Astrocyte (in vitro differentiated cells and primary cell): ENCODE measurements at regions not wholly inside any gene's neighbourhood (a gene's known extent, or its start where the extent isn't known, plus 50 kb on each side); places are given as distances from the start of the nearest gene placed in this dataset.
A peak's percentile ranks its signal among the peaks of the same experiment; 100 is the strongest.
"Not testable (repeated sequence)": the region's sequence is repeated elsewhere in the genome, so short reads cannot be mapped to it uniquely, and the experiment has no call there.

ENCODE experiments used
- DNase-seq: peaks from one replicate; pipeline ENCODE4 v3.0.0-alpha.2; 2010; ENCODE audit warnings: low read depth
- FAIRE-seq: peaks from 2 replicates; lab custom pipeline; 2011; peaks lifted over from hg19 to GRCh38; lab: Jason Lieb, UNC
- H2AFZ ChIP-seq: 2 replicates; pipeline ENCODE4 v1.6.0; 2012; ENCODE audit warnings: low read depth, low read length, inconsistent platforms
- H3K27ac ChIP-seq: 2 replicates; pipeline ENCODE4 v1.5.1; 2011; ENCODE audit warnings: low read depth, low read length, inconsistent platforms
- H3K27me3 ChIP-seq: 2 replicates; pipeline ENCODE4 v1.6.0; 2011; ENCODE audit warnings: low read length, inconsistent platforms; ENCODE audit not compliant: insufficient read depth
- H3K36me3 ChIP-seq: 2 replicates; pipeline ENCODE4 v1.5.1; 2011; ENCODE audit warnings: low read length, inconsistent platforms; ENCODE audit not compliant: insufficient read depth
- H3K4me1 ChIP-seq: 2 replicates; pipeline ENCODE4 v1.5.1; 2011; ENCODE audit warnings: low read length, inconsistent platforms; ENCODE audit not compliant: insufficient read depth
- H3K4me2 ChIP-seq: 2 replicates; pipeline ENCODE4 v1.6.0; 2012; ENCODE audit warnings: low read length, inconsistent platforms
- H3K4me3 ChIP-seq: 2 replicates; pipeline ENCODE4 v1.5.1; 2011; ENCODE audit warnings: low read depth, mild to moderate bottlenecking, low read length, inconsistent platforms; ENCODE audit not compliant: insufficient read depth
- H3K79me2 ChIP-seq: 2 replicates; pipeline ENCODE4 v1.6.0; 2012; ENCODE audit warnings: mild to moderate bottlenecking, low read length, inconsistent platforms; ENCODE audit not compliant: insufficient read depth
- H3K9ac ChIP-seq: 2 replicates; pipeline ENCODE4 v1.6.0; 2012; ENCODE audit warnings: mild to moderate bottlenecking, low read length, inconsistent platforms
- H3K9me3 ChIP-seq: 2 replicates; pipeline ENCODE4 v1.5.1; 2012; ENCODE audit warnings: low read depth, mild to moderate bottlenecking, low read length, inconsistent platforms; ENCODE audit not compliant: insufficient read depth
- H4K20me1 ChIP-seq: 2 replicates; pipeline ENCODE4 v1.6.0; 2012; ENCODE audit warnings: low read length, inconsistent platforms; ENCODE audit not compliant: insufficient read depth
- H3K27ac Mint-ChIP-seq: one replicate; pipeline ENCODE4 v1.8.0; 2021; ENCODE audit warnings: mild to moderate bottlenecking, mixed read lengths; ENCODE audit not compliant: unreplicated experiment
- H3K27me3 Mint-ChIP-seq: one replicate; pipeline ENCODE4 v1.8.0; 2021; ENCODE audit warnings: low read depth, mixed read lengths; ENCODE audit not compliant: unreplicated experiment
- H3K36me3 Mint-ChIP-seq: one replicate; pipeline ENCODE4 v1.8.0; 2021; ENCODE audit warnings: low read depth, mixed read lengths; ENCODE audit not compliant: unreplicated experiment
- H3K4me1 Mint-ChIP-seq: one replicate; pipeline ENCODE4 v1.8.0; 2021; ENCODE audit warnings: low read depth, mixed read lengths; ENCODE audit not compliant: unreplicated experiment
- H3K4me3 Mint-ChIP-seq: one replicate; pipeline ENCODE4 v1.8.0; 2021; ENCODE audit warnings: mild to moderate bottlenecking, moderate library complexity, mixed read lengths; ENCODE audit not compliant: unreplicated experiment
- H3K9me3 Mint-ChIP-seq: one replicate; pipeline ENCODE4 v1.8.0; 2021; ENCODE audit warnings: mild to moderate bottlenecking, mixed read lengths; ENCODE audit not compliant: unreplicated experiment
- CTCF ChIP-seq: IDR thresholded peaks from 2 replicates; pipeline ENCODE4 v1.5.1; 2011; ENCODE audit warnings: low read depth, mild to moderate bottlenecking, inconsistent platforms, low read length, moderate library complexity; ENCODE audit not compliant: insufficient read depth
- EZH2 ChIP-seq: IDR thresholded peaks from 2 replicates; pipeline ENCODE4 v1.6.1; 2012; ENCODE audit warnings: mild to moderate bottlenecking, low read length, inconsistent platforms; ENCODE audit not compliant: insufficient read depth

GRCh38 chr9:21543187-21543586 is 61.1 kb upstream of the IFNE start:
- Histone ChIP-seq H3K9ac (no peak overlapping the region), H3K9me3 (no peaks in the 10 kb centered on the region), H3K27me3 (no peaks in the 10 kb centered on the region), H3K4me1 (peaks cover 15% of the 10 kb centered on the region), H3K36me3 (peaks cover 19% of the 10 kb centered on the region), H3K4me3 (no peak overlapping the region), H4K20me1 (peaks cover 47% of the 10 kb centered on the region), H2AFZ (no peak overlapping the region), H3K4me2 (peak overlapping the region; percentile 50), H3K79me2 (peaks cover 69% of the 10 kb centered on the region), H3K27ac (peak overlapping the region; percentile 18)
- H3K9me3 Mint-ChIP-seq: no peaks in the 10 kb centered on the region
- peak overlapping the region; percentile 22 for H3K27ac Mint-ChIP-seq
- no peaks in the 10 kb centered on the region for H3K27me3 Mint-ChIP-seq
- peaks cover 9% of the 10 kb centered on the region for H3K4me1 Mint-ChIP-seq
- no peak for TF ChIP-seq CTCF
- TF ChIP-seq EZH2: no peak
- no peaks in the 10 kb centered on the region for H3K36me3 Mint-ChIP-seq
- H3K4me3 Mint-ChIP-seq: no peak overlapping the region
- no peak for DNase-seq
- FAIRE-seq: no peak

GRCh38 chr9:21543816-21544215 is 61.7 kb upstream of the IFNE start:
- H3K4me3 ChIP-seq, H3K27me3 Mint-ChIP-seq, H3K27me3 ChIP-seq, H3K36me3 Mint-ChIP-seq, H3K9ac ChIP-seq, H3K9me3 Mint-ChIP-seq, H3K4me3 Mint-ChIP-seq, FAIRE-seq, H3K27ac ChIP-seq, H3K9me3 ChIP-seq, H3K27ac Mint-ChIP-seq, DNase-seq, H2AFZ ChIP-seq, H3K4me2 ChIP-seq: not testable (repeated sequence)
- Histone ChIP-seq H3K4me1 (peaks cover 21% of the 10 kb centered on the region), H3K36me3 (peaks cover 19% of the 10 kb centered on the region), H3K79me2 (peaks cover 72% of the 10 kb centered on the region), H4K20me1 (peaks cover 53% of the 10 kb centered on the region)
- peaks cover 12% of the 10 kb centered on the region for H3K4me1 Mint-ChIP-seq

- TF ChIP-seq EZH2: no peak
- TF ChIP-seq CTCF: no peak
- Mint-ChIP-seq H3K9me3 (no peaks in the 10 kb centered on the region), H3K27me3 (no peaks in the 10 kb centered on the region), H3K4me3 (no peak overlapping the region), H3K27ac (no peak overlapping the region), H3K4me1 (peaks cover 32% of the 10 kb centered on the region), H3K36me3 (no peaks in the 10 kb centered on the region)
- Histone ChIP-seq H3K4me1 (peaks cover 50% of the 10 kb centered on the region), H4K20me1 (peaks cover 66% of the 10 kb centered on the region), H3K4me2 (peak overlapping the region; percentile 90), H3K36me3 (peaks cover 18% of the 10 kb centered on the region), H3K4me3 (no peak overlapping the region), H2AFZ (no peak overlapping the region), H3K27me3 (no peaks in the 10 kb centered on the region), H3K9me3 (no peaks in the 10 kb centered on the region), H3K27ac (peak overlapping the region; percentile 16), H3K9ac (no peak overlapping the region), H3K79me2 (peaks cover 99% of the 10 kb centered on the region)
- DNase-seq (no peak), FAIRE-seq (no peak)
Measured at GRCh38 chr9:21546949-21547348, 64.8 kb upstream of the IFNE start.
